GM21367 (cell line): ENCODE measurements at regions not wholly inside any gene's neighbourhood (a gene's known extent, or its start where the extent isn't known, plus 50 kb on each side); places are given as distances from the start of the nearest gene placed in this dataset.

ENCODE experiments used
- ATAC-seq: cut with Tn5 transposase; IDR thresholded peaks from one replicate; pipeline ENCODE4 v1.9.1; 2021; ENCODE audit not compliant: unreplicated experiment

DNA sequence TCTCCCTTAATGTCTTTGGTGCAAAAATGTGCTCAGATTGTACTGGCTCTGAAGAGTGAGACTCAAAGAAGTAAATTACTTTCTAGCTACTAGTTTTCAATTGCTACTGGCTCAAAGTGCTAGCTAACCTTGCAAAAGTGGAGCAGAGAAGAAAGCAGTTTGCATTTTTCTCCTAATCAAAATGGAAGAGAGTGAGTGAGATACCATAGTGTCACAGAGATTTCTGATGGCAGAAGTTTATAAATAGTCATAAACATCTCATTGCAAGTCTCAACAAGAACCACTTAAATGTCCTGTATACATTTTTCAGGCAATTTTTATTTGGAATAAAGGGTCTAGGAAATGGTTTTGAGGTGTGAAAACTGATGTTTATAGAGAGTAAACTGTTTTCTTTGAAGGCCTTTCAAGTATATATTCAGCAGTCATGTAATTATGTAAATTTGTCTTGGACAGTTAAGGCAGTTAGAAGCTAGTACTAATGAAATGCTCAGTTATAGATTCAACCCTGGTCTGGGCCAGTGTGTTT lies 237.7 kb upstream of the GOLIM4 start:
- ATAC-seq, result no peak

- ATAC-seq, result no peak
These were observed 236.0 kb upstream of the GOLIM4 start for GRCh38 chr3:168331756-168332155.

- ATAC-seq, result no peak
These were observed 235.3 kb upstream of the GOLIM4 start for GRCh38 chr3:168330983-168331382.

DNA sequence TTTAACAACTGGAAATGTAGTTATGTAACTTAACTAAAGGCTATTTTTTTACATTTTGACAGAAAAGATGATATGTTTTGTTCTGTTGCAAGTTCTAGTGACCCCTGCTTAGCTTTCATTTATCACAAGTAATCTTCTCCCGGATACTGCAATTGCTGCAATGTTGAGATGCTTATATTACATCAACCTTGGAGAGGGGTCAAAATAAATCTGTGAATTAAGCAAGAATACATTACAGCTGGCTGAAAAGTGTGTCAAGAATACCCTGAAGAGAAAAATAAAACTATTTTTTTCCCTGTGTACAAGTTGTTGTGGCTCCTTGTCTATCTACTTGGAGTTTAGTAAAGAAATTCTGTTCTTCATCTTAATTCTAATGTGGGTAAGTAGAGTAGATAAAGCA lies 232.1 kb upstream of the GOLIM4 start:
- no peak for ATAC-seq

- no peak for ATAC-seq
These were observed 230.0 kb upstream of the GOLIM4 start for GRCh38 chr3:168325684-168326083.

GRCh38 chr3:168322941-168323340 lies 227.2 kb upstream of the GOLIM4 start:
- no peak for ATAC-seq

DNA sequence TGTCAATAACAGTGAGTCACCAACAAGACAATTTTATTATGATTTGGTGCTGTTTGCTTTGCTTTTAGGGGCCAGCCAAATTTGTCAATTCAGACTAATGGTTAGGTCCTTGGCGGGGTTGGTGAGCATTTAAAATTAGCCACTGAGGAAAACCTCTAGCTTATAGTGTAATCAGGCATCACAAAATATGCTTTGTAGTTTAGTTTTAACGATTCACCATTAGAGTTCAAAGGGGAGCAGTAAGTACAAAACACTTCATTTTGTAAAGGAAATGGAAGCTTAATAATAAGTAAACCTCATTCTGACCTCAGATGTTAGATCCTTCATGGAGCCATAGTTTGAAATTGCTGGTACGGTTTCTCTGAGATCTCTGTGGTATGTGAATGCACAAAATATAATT lies 218.4 kb upstream of the GOLIM4 start:
- no peak for ATAC-seq

DNA sequence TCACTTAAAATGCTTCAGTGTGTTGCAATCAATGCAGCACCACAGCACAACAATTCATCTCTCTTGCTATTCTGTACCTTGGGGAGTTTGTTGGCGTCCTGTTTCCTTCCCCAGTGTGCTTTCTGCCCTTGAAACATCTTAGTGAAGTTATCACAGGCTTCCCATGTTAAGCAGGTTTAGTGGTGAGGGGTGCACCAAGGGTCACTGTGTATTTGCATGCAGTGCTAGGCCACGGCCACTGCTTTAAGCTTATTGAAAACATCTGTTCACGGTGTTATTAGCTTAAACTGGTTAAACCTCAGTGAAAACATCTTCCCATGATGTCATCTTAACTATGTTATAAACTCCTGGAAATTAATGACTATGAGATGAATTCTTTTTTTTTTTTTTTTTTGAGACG lies 217.3 kb upstream of the GOLIM4 start:
- ATAC-seq, result no peak

GRCh38 chr3:168307893-168308292 lies 212.2 kb upstream of the GOLIM4 start:
- no peak for ATAC-seq

GRCh38 chr3:168295027-168295426 lies 199.3 kb upstream of the GOLIM4 start:
- no peak for ATAC-seq

DNA sequence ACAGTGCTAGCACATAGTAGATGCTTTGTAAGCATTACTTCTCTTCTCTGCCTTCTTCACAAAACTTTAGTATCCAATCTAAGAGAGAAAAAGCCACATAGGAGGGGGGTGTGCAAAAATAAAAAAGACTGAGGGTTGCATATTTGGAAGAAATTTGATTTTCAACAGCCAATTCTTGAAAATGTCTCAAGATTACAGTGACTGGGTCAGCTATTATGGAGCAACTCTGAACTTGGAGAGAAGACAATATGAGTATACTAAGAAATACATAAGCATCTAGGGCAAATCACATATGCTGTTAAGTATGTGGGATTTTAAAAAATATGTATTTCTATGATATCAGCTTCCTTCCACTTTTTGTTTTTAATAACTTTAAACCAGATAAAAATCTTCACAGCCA lies 196.6 kb upstream of the GOLIM4 start:
- no peak for ATAC-seq

DNA sequence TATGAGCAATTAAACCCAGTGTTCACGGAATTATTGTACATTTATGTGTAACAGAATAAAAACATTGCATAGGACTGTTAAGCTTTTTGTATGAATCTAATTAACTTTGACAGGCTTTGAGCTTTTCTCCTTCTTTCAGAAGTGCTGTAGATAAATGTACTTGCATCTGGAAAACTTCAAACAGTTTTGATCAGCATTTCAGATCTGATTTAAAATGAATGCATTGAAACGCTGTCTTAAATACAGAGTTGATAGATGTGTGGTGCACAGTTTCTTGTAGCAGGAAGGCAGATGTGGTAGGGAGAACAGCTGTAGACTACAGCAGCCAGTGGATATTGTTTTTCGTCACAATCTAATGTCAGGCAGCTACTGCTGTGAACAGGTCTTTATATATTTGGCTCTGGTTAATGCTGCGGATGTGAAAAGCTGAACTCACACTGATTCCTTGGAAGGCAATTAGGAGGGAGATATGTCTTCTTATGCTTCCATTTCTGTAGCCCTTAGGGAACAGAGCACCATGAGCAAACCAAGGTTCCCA lies 193.8 kb upstream of the GOLIM4 start:
- no peak for ATAC-seq

DNA sequence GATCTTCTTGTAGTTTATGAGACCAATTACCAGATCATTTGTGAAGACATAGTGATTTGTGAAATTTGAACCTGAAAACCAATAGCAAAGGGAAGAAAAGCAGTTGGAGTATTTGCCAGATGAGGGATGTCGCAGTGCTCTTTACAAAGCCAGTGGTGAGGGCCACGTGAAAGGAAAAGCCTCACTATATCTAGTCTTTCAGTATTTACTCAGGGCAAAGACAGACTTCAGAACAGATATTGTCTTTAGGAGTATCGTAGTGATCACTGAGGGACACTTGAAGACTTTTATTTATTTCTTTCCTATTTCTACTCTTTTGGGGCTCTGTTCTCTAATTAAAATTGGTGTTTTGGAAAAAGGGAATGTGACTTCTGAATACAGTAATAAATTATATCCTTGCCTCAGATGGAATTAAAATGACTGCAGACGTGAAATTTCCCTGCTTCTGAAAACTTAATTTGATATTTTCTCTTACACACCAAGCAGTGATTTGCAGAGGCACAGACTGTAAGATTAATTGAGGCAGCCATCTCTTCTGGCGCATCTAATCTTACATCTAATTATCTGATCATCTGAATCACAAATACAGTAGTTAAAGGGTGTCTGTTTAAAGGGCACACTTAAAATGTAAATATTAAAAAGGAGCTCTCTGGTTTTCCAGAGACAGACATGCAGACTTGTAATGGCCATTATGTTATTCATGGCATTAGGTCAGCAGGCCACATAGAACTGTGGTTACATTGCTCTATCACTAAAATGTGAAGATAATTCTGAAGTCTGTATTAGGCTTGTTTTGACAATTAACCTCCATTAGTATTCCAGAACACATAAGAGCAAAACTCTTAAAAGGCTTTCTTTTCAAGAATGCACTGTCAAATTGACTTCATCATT lies 193.0 kb upstream of the GOLIM4 start:
- no peak for ATAC-seq

- no peak for ATAC-seq
These were observed 189.8 kb upstream of the GOLIM4 start for GRCh38 chr3:168285506-168285905.

DNA sequence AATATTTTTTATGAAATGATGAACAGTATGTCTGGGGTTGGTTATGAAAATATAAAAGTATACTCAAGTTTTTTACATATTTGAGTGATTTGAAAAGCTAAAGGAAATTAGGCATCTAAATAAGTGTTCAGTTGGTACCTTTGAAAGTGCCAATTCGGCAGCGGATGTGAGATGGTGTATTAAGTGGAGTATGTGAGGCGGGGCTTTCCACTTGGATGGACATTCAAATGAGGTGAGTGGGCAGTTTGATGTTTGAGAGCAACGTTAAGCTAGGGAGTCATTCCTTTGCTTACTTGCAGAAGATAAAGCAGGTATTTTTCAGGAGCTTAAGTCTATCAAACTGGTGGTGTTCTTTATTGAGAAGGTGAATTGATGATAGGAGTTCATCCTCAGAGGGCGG lies 189.0 kb upstream of the GOLIM4 start:
- ATAC-seq, result no peak

DNA sequence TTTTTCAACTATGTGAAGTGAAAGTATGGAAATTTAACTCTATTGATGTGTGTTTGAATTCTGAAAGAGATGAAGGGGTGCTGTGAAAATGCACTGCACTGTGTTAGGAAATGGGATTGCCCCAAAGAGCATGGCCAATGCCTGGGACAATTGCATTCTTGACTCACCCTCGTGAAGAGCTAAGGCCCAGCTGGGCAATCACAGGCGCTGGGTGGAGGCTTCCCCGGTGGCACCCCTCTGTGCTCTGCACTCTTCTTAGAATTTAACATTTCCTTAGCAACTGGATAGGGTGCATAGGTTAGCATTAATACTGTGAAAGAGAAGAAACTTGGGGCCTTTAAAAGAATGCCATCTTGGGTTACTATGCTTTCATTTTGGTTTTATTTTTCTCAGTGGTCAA lies 179.9 kb upstream of the GOLIM4 start:
- no peak for ATAC-seq

DNA sequence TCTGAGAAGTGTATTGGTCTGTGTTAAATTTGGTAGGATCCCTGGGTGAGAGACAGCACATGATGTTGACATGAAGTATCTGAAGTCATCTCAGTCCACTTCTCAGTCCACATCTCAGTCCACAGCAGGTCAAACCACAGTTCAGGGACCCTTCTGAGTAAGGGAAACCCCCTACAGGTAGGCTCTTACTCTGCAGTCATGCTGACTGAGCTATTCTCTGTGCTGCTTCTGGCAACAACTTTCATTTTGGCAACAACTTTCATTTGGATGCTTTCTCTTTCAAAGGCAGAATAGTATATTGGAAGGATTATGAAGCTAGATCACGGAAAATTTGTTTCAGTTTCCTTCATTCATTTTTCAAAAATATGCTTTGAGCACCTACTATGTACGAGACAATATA lies 178.2 kb upstream of the GOLIM4 start:
- peak; percentile 87 for ATAC-seq

- ATAC-seq, result no peak
These were observed 177.3 kb upstream of the GOLIM4 start for GRCh38 chr3:168273036-168273435.

DNA sequence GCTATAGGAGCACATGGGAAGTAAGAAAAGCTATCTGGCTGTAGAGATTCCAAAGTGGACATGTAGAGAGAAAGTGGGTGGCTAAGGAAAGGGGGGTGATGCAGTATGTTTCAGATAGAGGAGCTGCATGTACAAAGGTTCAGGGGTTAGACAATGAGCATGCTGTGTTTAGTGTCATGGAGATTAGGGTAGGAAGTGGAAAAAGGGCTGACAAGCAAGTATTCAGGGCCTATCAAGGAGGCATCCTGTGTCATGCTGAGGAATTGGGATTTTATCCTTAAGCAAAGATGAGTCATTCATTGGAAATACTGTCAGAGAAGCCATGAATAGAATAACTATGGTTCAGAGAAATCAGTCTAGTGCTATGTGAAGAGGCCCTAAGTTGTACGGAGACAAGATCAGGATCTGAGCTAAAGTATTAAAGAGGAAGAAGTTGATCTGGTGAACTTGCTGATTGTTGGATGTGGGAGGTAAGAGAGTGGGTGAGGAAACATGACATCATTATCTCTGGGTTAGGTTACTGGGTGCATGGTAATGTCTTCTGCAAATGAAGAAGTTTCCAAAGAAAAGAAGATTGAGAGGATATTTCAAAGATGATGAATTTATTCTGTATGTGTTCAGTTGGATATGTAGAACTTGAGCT lies 176.7 kb upstream of the GOLIM4 start:
- no peak for ATAC-seq

- ATAC-seq, result no peak
These were observed 176.2 kb upstream of the GOLIM4 start for GRCh38 chr3:168271932-168272331.

DNA sequence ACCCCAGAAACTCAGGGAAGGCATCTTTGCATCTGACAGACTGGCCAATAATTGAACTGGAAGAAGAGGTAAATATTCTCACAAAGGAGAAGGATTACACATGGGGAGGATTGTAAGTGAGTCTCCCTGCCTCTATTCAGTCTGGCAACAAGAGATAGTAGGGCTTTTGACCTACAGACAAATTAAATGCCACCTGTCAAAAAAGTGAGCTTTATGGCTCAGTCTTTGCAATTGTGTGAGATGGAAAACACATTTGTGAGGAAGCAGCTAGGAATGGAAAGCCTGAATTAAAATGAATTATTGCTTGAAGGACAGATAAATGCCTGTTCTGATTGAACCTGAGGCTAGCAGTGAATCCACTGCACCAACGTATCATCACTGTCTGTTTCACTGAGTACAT lies 173.3 kb upstream of the GOLIM4 start:
- ATAC-seq, result no peak

GRCh38 chr3:168267179-168267578 lies 171.5 kb upstream of the GOLIM4 start:
- no peak for ATAC-seq
